ENCODE measurements at regions not wholly inside any gene's neighbourhood (a gene's known extent, or its start where the extent isn't known, plus 50 kb on each side); places are given as distances from the start of the nearest gene placed in this dataset.

DNA sequence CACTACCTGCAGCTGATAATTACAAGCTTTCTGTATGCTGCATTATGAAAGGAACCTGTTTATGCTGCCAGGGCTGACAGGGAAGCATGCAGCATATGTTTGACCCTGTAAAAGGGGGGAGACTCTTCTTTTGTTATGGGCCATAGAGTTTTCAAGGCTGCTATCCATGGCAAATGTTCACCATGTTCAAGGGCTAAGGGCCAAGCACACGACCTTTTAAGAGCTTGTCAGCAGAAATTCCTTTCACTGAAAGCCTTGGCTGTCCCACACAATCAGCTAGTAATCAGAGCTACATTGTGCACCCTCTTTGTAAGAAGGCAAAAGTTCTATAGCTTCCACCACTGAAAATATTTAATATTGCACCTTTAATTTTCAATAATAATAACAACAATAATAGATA, 74.2 kb upstream of the MBIP start:
- no peaks in the 10 kb centered on the region for H3K4me1 Mint-ChIP-seq
- H3K36me3 Mint-ChIP-seq (ENCODE audit: low read depth), result no peaks in the 10 kb centered on the region
- no peak overlapping the region for H3K4me3 Mint-ChIP-seq
- H3K27ac Mint-ChIP-seq, result no peak overlapping the region
- H3K27me3 Mint-ChIP-seq, result peaks cover 4% of the 10 kb centered on the region
- no peaks in the 10 kb centered on the region for H3K9me3 Mint-ChIP-seq
- no peak for ATAC-seq
- no peak for DNase-seq

- DNase-seq (no peak), ATAC-seq (no peak)
- Mint-ChIP-seq H3K4me1 (no peaks in the 10 kb centered on the region), H3K9me3 (no peaks in the 10 kb centered on the region), H3K36me3 (ENCODE audit: low read depth) (no peaks in the 10 kb centered on the region), H3K27me3 (peaks cover 4% of the 10 kb centered on the region), H3K27ac (no peak overlapping the region), H3K4me3 (no peak overlapping the region)
These were observed 70.3 kb upstream of the MBIP start for GRCh38 chr14:36390718-36391117.

DNA sequence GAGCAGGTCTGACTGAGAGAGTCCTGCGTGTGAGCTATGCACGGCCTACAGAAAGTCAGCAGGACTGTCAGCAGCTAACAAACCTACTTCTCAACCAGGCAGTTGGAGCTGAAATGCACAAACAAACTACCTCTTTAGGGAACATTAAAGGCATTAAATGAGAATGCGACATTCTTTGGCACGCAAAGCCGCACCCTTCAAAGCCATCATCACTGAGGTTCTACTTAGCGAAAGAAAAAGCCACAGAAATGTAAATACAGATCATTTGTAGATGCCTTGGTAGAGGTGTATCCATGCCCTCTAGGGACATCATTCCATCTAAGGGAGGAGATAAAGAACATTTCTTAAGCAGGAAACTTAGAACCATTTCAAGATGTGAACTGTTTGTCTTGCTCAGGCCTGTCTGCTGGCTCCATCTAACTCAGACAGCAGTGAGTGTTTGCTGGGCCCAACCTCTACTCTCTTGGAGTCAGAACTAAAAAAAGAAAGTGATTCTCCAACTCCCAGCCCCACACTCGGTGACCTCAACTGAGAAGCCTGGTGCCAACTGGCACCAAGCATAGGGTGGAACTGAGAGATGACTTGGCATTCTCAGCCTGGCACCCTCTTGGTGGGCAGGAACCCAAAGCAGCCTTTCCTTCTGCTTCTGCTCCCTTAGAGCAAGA, 63.5 kb upstream of the MBIP start:
- Mint-ChIP-seq H3K4me1 (no peaks in the 10 kb centered on the region), H3K27ac (no peak overlapping the region), H3K4me3 (no peak overlapping the region)

GRCh38 chr14:36373982-36374673, 53.7 kb upstream of the MBIP start:
- Mint-ChIP-seq H3K36me3 (ENCODE audit: low read depth) (no peaks in the 10 kb centered on the region), H3K9me3 (no peaks in the 10 kb centered on the region), H3K27me3 (peaks cover 2% of the 10 kb centered on the region), H3K4me1 (no peaks in the 10 kb centered on the region), H3K4me3 (no peak overlapping the region), H3K27ac (no peak overlapping the region)
- DNase-seq, result peak; percentile 72
- ATAC-seq, result peak; percentile 86

More for the DNA sequence above, 63.5 kb upstream of the MBIP start:
- H3K9me3 Mint-ChIP-seq, result no peaks in the 10 kb centered on the region
- no peak for ATAC-seq
- no peaks in the 10 kb centered on the region for H3K36me3 Mint-ChIP-seq (ENCODE audit: low read depth)
- H3K27me3 Mint-ChIP-seq, result peaks cover 9% of the 10 kb centered on the region
- no peak for DNase-seq

Data from activated naive CD8-positive, alpha-beta T cell treated with anti-CD3 and anti-CD28 coated beads, Interleukin-2, amount 50 U/mL, for 24 hours (primary cell).